Vagina (tissue), 2 donors: ENCODE measurements at regions not wholly inside any gene's neighbourhood (a gene's known extent, or its start where the extent isn't known, plus 50 kb on each side); places are given as distances from the start of the nearest gene placed in this dataset.

ENCODE experiments used
- DNase-seq, 2 donors: peaks; one replicate each; pipeline ENCODE4 v3.0.0-alpha.2; 2017; ENCODE audit errors: extremely low spot score in 2 of 2
- H3K27ac ChIP-seq: fragments of 200-600 bp; sonication (generic); one replicate; pipeline ENCODE4 v1.5.1; 2019
- H3K27me3 ChIP-seq: fragments of 200-600 bp; sonication (generic); one replicate; pipeline ENCODE4 v1.5.1; 2019
- H3K36me3 ChIP-seq, 2 donors: fragments of 200-600 bp; sonication (generic); one replicate each; pipeline ENCODE4 v1.5.1; 2017 to 2019
- H3K4me1 ChIP-seq: fragments of 200-600 bp; sonication (generic); one replicate; pipeline ENCODE4 v1.5.1; 2019
- H3K4me3 ChIP-seq, 2 donors: fragments of 200-600 bp; sonication (generic); 1 replicate in 1 of 2; 2 replicates in 1 of 2; pipeline ENCODE4 v1.5.1; 2016 to 2019
- H3K9me3 ChIP-seq: fragments of 200-600 bp; sonication (generic); one replicate; pipeline ENCODE4 v1.5.1; 2019
- POLR2A ChIP-seq, 2 donors: fragments of 450-650 bp; IDR thresholded peaks; one replicate each; pipeline ENCODE4 v1.6.1; 2017; ENCODE audit warnings: antibody characterized with exemption in 2 of 2, mild to moderate bottlenecking in 2 of 2, moderate library complexity in 2 of 2
- POLR2AphosphoS5 ChIP-seq, 2 donors: sonication (generic); formaldehyde crosslinking; IDR thresholded peaks; one replicate each; pipeline ENCODE4 v1.9.0; 2017; ENCODE audit warnings: antibody characterized with exemption in 2 of 2, mild to moderate bottlenecking in 2 of 2, low read depth in 1 of 2; ENCODE audit not compliant: insufficient read depth in 1 of 2
- intact Hi-C: fragments of 100-400 bp; cut with DNase I; formaldehyde crosslinking; loops from one replicate; pipeline ENCODE4 v1.15.1; 2023
- TF ChIP-seq, protein P1 (sequence below), 3 experiments: fragments of 450-650 bp in 2 of 3; fragments of 200-600 bp in 1 of 3; sonication (generic) in 1 of 3; IDR thresholded peaks; one replicate each; pipeline ENCODE4 v1.5.1; 2017 to 2019; ENCODE audit warnings: antibody characterized with exemption in 3 of 3, mild to moderate bottlenecking in 2 of 3, moderate library complexity in 2 of 3

DNA sequence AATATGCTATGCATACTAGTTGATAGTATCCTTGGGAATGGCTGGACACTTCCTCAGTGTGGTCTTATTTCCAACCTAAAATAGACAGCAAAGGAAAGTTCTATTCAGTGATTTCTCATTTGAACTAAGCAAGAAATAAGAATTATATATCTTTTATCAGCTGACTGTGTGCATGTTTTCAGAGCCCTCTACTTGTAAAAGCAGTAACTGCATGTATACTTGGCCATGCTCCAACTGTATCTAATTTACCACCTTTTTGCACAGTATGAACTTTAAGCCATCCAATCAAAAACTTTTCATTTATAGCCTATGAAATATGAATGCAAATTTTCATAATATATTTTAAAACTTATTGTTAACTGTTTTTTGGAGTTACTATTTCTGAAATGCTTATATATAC, 136.4 kb upstream of the PCDH9 start:
- TF ChIP-seq, protein P1, sequence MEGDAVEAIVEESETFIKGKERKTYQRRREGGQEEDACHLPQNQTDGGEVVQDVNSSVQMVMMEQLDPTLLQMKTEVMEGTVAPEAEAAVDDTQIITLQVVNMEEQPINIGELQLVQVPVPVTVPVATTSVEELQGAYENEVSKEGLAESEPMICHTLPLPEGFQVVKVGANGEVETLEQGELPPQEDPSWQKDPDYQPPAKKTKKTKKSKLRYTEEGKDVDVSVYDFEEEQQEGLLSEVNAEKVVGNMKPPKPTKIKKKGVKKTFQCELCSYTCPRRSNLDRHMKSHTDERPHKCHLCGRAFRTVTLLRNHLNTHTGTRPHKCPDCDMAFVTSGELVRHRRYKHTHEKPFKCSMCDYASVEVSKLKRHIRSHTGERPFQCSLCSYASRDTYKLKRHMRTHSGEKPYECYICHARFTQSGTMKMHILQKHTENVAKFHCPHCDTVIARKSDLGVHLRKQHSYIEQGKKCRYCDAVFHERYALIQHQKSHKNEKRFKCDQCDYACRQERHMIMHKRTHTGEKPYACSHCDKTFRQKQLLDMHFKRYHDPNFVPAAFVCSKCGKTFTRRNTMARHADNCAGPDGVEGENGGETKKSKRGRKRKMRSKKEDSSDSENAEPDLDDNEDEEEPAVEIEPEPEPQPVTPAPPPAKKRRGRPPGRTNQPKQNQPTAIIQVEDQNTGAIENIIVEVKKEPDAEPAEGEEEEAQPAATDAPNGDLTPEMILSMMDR (IDR thresholded peaks at IDR 0.05) = no peak
- TF ChIP-seq POLR2A (IDR thresholded peaks at IDR 0.05) (no peak), POLR2AphosphoS5 (IDR thresholded peaks at IDR 0.05; ENCODE audit: insufficient read depth in 1 of 2, low read depth in 1 of 2) (no peak)
- no peaks in the 10 kb centered on the region for H3K36me3 ChIP-seq
- H3K4me1 ChIP-seq = no peaks in the 10 kb centered on the region
- H3K4me3 ChIP-seq = no peak overlapping the region
- intact Hi-C loops = no loop called here
- no peaks in the 10 kb centered on the region for H3K27me3 ChIP-seq
- DNase-seq = no peak
- H3K27ac ChIP-seq = no peak overlapping the region
- H3K9me3 ChIP-seq = no peaks in the 10 kb centered on the region

- Histone ChIP-seq H3K9me3 (no peaks in the 10 kb centered on the region), H3K27ac (no peak overlapping the region)
- DNase-seq = no peak
Measured at GRCh38 chr13:67355812-67356476, 125.8 kb upstream of the PCDH9 start.

GRCh38 chr13:67353941-67354340, 123.8 kb upstream of the PCDH9 start:
- TF ChIP-seq POLR2A (IDR thresholded peaks at IDR 0.05) (no peak), POLR2AphosphoS5 (IDR thresholded peaks at IDR 0.05; ENCODE audit: insufficient read depth in 1 of 2, low read depth in 1 of 2) (no peak)
- TF ChIP-seq, protein P1 (IDR thresholded peaks at IDR 0.05) = no peak
- Histone ChIP-seq H3K27me3 (no peaks in the 10 kb centered on the region), H3K4me1 (no peaks in the 10 kb centered on the region), H3K36me3 (no peaks in the 10 kb centered on the region), H3K4me3 (peak overlapping the region in 1 of 2 donors; percentile 11), H3K9me3 (no peaks in the 10 kb centered on the region), H3K27ac (no peak overlapping the region)
- intact Hi-C loops = no loop called here
- DNase-seq = no peak

More at GRCh38 chr13:67355812-67356476, 125.8 kb upstream of the PCDH9 start:
- Histone ChIP-seq H3K27me3 (no peaks in the 10 kb centered on the region), H3K4me1 (no peaks in the 10 kb centered on the region), H3K36me3 (no peaks in the 10 kb centered on the region), H3K4me3 (no peak overlapping the region)
- TF ChIP-seq POLR2AphosphoS5 (IDR thresholded peaks at IDR 0.05; ENCODE audit: insufficient read depth in 1 of 2, low read depth in 1 of 2) (no peak), POLR2A (IDR thresholded peaks at IDR 0.05) (no peak)
- TF ChIP-seq, protein P1 (IDR thresholded peaks at IDR 0.05) = no peak
- intact Hi-C loops = no loop called here

DNA sequence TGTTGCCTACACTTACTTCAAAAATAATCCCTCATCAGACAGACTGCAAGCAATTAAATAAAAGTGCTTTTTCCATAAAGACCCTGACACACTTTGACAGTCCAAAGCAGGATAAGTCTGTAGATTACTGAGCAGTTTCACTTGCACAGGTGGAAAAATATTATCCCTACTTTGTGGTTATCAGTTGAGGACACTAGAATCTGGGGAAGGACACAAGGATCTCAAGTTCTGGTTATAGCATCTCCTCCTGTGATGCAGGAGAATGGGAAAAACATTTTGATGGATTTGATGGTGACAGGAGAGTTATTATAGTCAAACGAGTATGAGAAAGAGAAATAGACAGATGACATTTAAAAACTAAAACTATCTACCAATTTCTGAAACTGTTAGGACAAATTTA, 122.9 kb upstream of the PCDH9 start:
- TF ChIP-seq POLR2A (IDR thresholded peaks at IDR 0.05) (no peak), POLR2AphosphoS5 (IDR thresholded peaks at IDR 0.05; ENCODE audit: insufficient read depth in 1 of 2, low read depth in 1 of 2) (no peak)
- TF ChIP-seq, protein P1 (IDR thresholded peaks at IDR 0.05) = no peak
- H3K4me3 ChIP-seq = no peak overlapping the region
- no peaks in the 10 kb centered on the region for H3K36me3 ChIP-seq
- no peak overlapping the region for H3K27ac ChIP-seq
- no peaks in the 10 kb centered on the region for H3K27me3 ChIP-seq
- intact Hi-C loops = no loop called here
- H3K4me1 ChIP-seq = no peaks in the 10 kb centered on the region
- H3K9me3 ChIP-seq = no peaks in the 10 kb centered on the region
- DNase-seq = no peak

DNA sequence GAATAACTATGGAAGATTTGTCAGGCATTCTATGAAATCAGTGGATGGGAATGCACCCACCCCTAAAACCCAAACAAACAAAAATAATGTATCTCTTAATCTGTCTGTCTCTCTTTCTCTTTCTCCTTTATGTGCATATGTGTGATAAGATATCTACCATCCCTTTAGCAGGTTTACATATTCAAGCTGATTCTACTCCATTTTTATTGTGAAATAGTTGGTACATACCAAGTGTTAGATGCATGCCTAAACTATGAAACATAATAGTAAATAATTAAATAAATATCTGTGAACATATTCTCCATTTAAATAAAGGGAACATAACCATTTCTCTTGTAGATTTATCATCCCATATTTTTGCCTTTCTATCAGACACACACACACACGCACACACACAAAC, 121.8 kb upstream of the PCDH9 start:
- Histone ChIP-seq H3K27me3 (no peaks in the 10 kb centered on the region), H3K27ac (no peak overlapping the region), H3K9me3 (no peaks in the 10 kb centered on the region), H3K36me3 (no peaks in the 10 kb centered on the region), H3K4me1 (no peaks in the 10 kb centered on the region), H3K4me3 (no peak overlapping the region)
- TF ChIP-seq, protein P1 (IDR thresholded peaks at IDR 0.05) = no peak
- TF ChIP-seq POLR2A (IDR thresholded peaks at IDR 0.05) (no peak), POLR2AphosphoS5 (IDR thresholded peaks at IDR 0.05; ENCODE audit: insufficient read depth in 1 of 2, low read depth in 1 of 2) (no peak)
- no peak for DNase-seq
- intact Hi-C loops = no loop called here
